A204.1 (cell line): ENCODE measurements at regions not wholly inside any gene's neighbourhood (a gene's known extent, or its start where the extent isn't known, plus 50 kb on each side); places are given as distances from the start of the nearest gene placed in this dataset.

ENCODE experiments used
- FAIRE-seq: peaks from 2 replicates; lab custom pipeline; 2012; peaks lifted over from hg19 to GRCh38; lab: Jason Lieb, UNC

DNA sequence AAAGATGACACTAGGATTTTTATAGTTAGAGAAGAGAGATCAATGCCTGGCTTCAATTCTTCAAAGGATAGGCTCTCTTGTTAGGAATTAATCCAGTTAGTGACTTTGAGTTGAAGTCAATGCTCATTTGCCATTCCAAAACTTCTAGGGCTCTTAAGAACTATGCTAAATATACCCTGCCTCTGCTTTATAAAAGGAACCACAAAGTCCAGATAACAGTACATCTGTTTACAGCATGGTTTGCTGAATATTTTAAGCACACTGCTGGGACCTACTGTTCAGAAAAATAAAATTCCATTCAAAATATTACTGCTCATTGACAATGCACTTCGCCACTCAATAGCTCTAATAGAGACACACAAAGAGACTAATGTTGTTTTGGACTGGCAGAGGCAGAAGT is 786.6 kb upstream of the DPPA4 start:
- FAIRE-seq, result no peak

DNA sequence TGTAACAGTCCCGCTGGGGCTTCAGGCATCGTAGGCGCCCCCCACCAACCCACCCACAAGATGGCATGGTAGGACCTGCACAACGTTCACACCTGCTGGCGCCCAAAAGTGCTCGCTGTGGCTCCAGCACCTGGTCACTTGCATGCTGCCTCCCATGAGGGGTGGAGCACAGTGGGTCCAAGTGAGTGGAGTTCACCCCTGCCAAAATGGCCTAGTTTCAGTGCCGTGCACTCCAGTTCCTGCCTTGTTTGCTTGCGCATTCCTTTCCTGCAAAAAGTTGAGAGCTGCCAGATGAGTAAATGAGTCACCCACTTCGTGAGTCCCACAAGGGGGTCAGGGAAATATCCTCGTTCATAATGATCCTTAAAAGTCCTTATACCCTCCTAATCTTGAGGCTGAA is 788.7 kb upstream of the DPPA4 start:
- FAIRE-seq, result no peak

DNA sequence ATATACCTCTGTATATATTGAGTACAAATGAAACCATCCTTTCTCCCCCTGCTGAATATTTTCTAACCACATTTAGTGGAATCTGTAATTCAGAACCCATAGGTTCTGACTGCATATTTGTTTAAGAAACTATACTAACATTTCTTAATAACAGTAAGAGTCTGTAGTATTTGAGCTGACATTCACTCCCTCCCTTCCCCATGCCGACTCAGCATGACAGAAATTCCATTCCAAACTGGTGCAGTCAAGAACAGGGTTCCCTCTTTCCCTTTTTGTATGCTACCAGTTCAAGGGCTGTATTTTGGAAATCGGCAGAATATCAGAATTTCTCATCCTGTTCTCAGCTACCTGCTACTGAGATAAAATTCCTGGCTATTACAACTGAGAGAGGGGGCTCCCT is 796.6 kb upstream of the DPPA4 start:
- no peak for FAIRE-seq

DNA sequence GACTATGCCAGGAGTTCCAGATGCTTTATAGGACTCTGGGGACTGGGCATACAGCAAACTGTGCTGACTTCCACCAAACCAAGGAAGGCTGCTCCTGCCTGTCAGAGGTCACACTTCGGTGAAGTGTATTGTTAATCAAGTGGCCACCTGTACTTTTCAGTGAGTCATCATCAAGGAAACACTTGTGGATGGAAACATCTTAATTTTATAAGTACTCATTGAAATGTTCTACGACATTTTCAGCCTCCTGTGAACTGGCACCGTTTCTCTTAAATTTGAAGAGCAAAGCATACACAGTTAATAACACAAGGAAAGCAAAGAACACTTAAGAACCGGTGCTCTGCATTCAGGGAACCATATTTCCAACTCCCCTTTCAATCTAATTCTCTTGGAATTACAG is 801.7 kb upstream of the DPPA4 start:
- FAIRE-seq, result no peak

DNA sequence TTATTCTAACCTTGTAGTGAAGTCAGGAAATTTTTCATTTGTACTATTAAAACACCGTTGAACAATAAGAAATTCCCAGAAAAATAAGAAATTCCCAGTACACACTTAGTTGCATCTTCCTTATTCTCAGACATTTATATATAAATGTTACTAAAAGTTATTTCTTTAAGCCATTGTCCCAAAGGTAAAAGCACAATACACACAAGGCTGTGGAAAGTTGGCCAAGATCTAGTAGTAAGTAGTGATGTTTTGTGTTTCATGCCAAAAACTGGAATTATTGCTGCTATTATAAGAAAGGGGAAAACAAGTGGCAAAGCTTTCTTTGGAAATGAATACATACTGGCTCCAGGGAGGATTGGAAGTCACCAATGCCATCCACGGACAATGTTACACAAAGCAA is 802.5 kb upstream of the DPPA4 start:
- no peak for FAIRE-seq

DNA sequence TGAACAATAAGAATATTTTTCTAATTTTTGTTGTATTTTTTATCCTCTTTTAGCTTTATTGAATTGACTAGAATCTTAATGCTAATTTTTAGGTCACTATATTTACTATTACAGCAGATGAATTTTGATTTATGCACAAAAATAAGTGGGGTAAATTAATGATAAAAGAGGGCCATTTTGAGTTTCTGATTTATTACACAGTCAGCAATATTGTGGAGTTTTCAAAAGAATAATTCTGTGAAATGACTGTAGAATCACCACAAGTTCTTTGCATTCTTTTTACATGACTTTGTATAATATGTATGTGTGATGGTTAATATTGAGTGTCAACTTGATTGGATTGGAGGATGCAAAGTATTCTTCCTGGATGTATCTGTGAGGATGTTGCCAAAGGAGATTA is 812.4 kb upstream of the DPPA4 start:
- no peak for FAIRE-seq

DNA sequence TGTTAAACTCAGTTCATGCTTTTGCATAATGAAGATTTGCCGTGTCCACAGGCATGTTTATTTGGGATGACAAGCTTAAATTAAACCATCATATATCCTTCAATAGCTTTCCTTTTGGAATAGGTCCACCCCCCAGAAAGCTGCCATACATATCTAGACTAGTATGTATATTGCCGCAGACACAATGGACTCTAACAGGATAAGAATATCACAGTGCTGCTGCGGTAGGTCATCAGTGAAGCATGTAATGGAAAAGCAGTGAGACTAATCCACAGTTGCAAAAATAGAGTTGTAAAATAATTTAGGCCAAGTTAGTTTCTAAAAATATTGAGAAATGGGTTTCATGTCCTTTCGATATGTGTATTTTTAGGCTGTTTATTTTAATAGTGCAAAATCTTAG is 819.9 kb upstream of the DPPA4 start:
- no peak for FAIRE-seq

DNA sequence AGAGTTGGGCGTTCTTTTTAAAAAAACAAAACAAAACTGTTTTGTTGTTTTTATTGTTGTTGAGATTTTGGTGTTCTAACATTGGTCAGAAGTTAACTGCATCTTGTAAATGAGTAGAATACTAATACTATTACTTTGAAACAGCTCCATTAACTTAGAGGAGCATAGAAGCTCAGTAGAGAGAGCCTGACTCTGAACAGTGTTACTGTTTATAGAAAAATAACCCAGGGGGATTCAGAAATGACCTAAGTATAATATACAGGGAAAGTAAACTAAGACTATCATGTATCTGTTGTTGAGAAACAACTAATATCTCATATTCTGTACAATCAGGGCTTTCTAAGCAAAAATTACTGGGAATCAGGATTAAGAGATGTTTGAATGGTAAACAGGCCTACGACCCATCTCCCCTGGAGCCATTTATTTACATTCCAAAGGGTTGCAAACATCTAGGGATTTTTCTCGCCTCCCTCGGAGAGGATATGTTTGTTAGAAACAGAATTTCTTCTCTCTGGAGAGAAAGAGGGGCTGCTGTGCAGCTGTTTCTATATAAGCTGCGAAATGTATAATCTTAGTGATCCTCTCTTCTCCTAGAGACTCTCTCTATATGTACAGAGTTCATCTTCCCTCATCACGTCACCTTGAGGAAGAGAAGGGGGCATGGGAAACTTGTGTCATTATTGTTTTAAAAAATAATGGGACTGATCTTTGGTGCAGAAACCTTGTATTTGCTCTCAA is 827.5 kb upstream of the DPPA4 start:
- FAIRE-seq, result no peak

DNA sequence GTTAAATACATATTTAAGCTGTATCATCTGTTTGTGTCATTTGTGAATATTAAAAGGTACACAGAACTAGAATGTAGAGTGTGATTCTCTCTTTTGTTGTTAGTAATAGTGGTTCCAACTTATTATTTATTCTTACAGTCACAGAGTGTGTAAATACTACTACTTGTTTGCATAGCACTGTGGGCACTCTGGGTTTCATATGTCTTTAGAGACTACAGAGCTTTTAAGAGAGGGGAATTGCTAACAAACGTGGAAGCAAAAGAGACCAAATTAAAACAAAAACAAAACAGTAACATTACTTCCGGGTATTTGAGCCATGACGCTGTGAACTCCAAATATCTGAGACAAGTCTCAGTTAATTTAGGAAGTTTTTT is 828.0 kb upstream of the DPPA4 start:
- FAIRE-seq, result no peak

DNA sequence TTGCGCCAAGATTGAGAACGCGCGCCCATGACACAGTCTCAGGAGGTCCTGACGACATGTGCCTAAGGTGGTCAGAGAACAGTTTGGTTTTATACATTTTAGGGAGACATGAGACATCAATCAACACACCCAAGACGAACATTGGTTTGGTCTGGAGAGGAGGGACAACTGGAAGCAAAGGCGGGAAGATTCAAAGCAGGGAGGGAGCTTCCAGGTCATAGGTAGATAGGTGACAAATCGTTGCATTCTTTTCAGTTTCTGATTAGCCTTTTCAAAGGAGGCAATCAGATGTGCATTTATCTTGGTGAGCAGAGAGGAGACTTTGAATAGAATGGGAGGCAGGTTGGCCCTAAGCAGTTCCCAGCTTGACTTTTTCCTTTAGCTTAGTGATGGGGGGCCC is 828.4 kb upstream of the DPPA4 start:
- FAIRE-seq, result no peak

DNA sequence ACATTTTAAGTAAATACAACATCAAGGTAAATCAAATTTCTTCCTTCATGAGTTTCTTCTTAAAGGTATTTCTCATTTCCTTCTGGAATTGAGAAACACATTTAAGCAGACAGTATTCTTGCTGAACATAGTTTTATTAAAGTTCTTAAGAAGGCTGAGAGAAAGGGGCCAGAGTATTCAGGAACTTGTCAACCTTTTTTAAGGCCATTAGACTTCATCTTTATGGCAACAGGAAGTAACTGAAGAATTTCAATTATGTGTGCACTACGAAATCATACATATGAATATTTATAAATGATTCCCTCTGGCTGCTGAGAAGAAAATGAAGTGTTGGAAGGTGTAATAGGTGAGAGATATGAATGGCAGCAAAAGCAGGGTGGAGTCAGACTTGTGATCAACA is 829.4 kb upstream of the DPPA4 start:
- FAIRE-seq, result no peak

DNA sequence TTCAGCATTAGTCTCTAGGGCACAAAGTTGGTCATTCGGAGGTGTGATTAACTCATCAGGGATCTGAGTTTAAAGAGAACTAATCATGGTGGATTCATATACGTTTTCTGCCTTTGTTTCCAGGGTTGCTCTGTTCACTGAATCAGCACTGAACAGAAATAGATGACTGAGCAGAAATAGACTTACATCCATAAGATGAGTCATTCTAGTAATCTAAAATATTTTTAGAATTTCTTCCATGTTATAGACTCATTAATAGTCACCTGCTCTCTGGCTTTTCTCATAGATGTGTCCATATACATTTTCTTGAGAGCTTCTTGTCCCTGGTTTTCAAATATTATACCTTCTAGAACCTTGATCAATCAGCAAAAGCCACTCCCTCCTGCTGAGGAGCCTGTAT is 837.6 kb upstream of the DPPA4 start:
- no peak for FAIRE-seq

DNA sequence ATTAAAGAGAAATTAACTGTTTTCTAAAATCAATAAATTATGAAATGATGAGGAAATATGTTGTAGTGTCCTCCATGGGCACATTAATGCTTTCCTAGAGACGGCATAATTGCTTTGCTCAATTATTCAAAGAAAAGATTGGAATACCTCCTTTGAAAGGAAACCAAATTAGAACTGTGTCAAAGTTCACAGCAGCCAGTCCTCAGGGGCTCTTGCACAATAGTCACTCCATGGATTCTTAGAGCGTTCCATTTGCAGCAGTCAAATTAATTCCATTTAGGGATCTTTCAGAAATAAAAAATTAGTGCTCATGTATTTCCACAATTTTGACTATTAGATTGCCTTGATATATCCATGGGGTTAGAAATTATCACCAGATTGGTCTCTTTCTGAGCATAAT is 841.6 kb upstream of the DPPA4 start:
- no peak for FAIRE-seq

DNA sequence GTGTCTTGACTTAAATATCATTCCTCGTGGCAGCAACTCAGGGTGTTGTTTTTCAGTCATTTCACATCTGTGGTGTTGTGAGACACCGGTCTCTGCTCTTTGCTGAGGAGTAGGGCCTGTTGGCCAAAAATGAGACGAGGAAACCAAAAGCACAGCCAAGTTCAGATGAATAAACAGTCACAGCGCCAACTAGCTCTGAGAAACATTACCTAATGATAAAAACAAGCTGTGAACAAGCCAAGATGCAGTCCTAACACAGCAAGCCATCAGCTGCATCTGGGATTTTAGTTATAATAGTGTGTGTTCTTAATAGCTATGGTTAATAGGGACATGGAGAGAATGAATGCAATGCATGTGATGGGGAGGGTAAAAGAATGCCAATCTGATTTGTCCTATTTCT is 843.4 kb upstream of the DPPA4 start:
- FAIRE-seq, result no peak

DNA sequence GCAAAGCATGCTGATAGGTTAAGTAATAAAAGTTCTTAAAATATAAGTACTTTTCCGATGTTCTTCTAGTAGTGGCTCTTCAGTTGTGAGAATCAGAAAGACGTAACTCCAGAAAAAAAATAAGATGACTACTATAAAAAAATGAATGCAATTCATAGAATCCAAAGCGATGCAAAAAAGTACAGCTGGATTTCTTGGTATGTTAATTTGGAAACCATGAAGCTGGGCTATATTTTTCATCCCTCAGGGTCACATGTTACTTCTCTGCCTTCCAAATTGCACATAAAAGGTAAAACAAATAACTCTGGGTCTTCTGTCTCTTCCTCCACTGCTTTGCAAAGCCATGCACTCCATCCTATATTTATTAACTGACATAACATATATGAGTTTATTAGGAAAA is 843.9 kb upstream of the DPPA4 start:
- no peak for FAIRE-seq

DNA sequence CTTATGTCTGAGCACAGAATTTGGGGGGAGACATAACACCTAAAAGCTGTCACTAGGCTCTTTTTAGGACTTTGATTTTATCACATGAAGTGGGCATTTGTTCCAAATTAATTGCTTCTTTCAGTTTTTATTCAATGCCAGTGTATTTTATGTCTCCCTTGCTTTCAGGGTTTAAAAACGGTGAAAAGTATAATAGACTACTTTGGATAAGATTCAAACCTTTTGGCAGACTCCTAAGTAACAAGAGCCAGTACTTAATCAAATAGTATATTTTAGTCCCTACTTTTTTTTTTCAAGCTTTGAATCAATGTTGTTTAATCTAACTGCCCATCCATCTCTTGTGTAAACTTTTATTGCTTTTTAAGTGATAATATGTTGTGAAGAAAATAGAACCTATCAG is 847.2 kb upstream of the DPPA4 start:
- FAIRE-seq, result no peak

DNA sequence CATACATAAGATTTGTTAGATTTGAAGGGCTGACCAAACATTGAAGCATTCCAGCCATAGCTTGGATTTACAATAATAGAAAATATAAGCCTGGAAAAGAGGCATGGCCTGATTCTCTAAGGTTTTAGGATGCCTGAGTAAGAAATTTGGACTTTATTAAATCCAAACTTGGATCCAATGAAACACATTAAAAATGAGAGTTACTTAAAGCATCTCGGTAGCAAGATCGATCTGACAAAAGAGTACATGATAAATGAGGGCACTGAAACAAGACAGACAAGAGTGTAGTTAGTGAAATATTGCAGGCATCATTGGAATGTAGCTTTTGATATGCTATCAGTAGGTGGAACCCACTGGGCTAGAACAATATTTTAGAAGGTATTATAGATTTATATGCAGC is 855.7 kb upstream of the DPPA4 start:
- FAIRE-seq, result no peak

DNA sequence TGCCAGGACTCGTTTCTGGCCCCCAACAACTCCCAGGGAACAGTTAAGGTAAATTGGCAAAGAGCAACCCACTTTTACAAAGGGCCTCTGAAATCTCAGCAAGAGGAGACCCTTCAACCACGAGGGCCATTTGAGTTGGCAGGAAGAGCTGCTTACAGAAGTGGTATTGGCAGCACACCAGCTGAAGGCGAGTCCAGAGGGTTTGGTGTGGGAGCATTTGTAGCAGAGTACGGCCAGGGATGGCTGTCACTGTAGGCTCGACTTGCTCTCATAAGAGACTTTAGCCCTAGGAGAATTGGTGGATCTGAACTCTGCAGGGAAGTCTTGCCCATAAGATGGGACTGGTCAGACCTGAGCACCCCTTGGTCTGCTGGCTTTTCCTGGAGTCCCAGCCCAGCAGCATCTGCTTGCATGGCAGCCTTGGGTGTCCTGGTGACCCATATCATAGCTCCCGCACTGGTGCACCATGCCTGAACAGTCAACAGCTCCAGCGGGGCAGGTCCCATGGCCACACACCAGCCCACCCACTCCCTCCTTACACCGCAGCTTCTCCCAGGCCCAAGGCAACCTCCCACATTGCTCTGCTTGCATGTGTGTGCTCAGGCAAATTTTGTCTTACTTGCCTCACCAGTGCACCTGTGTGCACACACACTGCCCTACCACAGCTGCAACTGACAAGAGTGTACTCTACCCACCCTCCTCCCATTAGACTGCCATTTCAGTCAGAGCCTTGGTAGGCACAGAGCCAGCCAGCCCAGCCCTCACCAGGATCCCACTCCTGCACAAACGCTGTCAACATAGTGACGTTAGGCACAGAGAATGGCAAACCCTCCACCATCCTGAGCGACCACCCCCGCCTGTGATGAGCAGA is 861.6 kb upstream of the DPPA4 start:
- no peak for FAIRE-seq

DNA sequence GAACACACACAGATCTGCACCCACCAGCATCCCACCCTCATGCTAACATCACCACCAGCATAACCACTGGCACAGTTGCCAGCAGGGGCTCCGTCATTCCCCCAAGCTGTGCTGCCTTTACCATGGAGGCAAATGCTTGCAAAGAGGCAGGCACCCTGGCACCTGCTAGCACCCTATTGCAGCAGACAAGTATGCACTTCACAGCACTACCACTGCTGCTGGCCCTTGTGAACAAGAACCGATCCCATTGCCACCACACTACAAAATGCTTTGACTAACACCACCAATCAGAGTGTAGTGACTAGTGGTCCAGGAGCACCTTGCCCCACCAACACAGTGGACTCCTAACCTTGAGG is 862.2 kb upstream of the DPPA4 start:
- no peak for FAIRE-seq

DNA sequence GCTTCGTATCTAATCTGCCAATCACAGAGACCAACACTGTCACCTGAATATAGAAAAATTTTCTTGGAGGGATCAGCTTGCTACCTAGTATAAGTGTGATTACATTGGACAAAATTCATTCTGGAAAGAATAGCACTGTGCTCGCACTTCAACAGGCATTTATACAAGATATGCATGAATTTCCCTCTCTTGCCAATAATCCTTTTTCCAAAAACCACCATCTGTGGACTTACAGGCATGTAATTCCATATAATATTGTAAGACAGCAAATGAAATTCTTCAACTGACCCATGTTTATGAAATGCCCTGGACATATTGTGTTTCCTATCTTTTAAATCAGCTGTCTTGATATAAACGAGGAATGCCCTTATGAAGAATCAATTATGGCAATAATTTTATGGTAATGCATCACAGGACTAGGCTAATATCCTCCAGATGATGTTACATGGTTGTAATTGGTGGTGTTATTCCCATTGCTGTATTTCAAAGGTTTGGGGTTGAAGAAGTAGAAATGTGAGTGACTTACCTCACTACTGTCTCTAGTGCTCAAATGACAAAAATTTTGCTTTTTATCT is 861.4 kb upstream of the NECTIN3 start:
- FAIRE-seq, result no peak

DNA sequence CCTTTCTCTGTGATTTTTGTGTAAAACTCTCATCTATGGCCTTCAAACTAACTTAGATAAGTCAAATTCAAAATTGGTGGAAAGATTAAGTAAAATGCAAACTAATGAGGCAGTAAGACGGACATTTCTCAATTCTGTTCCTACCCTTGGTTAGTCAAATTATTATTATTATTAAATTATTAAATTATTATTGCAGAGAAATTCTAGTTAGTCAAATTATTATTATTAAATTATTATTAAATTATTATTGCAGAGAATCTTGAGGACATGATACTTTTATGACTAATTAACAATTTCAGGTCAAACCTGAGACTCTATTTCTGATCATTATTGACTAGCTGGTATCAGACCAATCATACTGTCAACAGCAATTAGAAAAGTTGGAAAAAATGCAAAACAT is 845.0 kb upstream of the NECTIN3 start:
- FAIRE-seq, result no peak

DNA sequence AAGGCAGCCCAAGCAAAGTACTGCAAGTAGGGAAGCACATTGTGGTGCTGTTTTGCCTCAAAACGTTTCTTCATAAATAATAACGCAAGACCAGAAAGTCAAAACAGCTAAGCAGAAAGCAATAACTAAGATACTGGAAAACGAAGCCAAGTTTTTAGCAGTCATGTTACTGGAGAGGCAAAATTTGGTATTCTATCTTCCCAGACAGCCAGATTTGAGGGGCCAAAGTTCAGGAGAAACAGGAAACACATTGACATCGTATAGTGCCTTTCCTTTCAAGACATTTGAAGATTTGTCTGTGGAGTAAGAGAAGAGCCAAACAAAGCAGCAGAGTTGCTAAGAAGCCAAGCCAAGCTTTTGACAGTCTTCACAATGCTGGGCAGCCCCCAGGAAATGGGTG is 843.6 kb upstream of the NECTIN3 start:
- no peak for FAIRE-seq

DNA sequence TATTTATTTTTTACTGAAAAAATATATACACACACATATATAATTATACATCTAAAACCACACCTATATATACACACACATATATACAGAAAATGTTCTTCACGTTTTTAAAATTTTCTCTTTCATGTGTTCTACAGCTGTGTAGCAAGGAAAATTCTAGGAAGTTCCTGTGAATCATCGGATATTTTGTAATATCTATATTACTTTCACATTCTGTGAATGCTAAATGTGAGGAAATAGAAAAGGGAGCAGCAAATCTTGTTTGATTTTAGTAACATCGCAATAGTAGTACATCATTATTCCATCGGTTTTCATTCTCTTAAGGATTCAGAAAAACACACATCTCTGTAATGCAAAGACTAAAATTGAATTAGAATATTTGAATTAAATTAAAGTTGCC is 836.8 kb upstream of the NECTIN3 start:
- no peak for FAIRE-seq
